Frontal cortex (tissue), 3 donors: ENCODE measurements at regions not wholly inside any gene's neighbourhood (a gene's known extent, or its start where the extent isn't known, plus 50 kb on each side); places are given as distances from the start of the nearest gene placed in this dataset.
"Not testable (repeated sequence)": the region's sequence is repeated elsewhere in the genome, so short reads cannot be mapped to it uniquely, and the experiment has no call there.

Experiments used
- DNase-seq, 2 donors: peaks; one replicate each; pipeline ENCODE4 v3.0.0; 2012; ENCODE audit warnings: low spot score in 2 of 2
- FAIRE-seq: peaks from 2 replicates; lab custom pipeline; 2012; peaks lifted over from hg19 to GRCh38; lab: Jason Lieb, UNC
- donor health status: control.
- donor health status: control.
- donor health status: control.

GRCh38 chr5:136444099-136444498 lies 78.8 kb upstream of the TRPC7 start:
- DNase-seq, FAIRE-seq: not testable (repeated sequence)

GRCh38 chr5:136439367-136439766 lies 74.0 kb upstream of the TRPC7 start:
- DNase-seq (no peak), FAIRE-seq (no peak)

GRCh38 chr5:136435946-136436543 lies 70.7 kb upstream of the TRPC7 start:
- FAIRE-seq (no peak), DNase-seq (no peak)

- no peak for DNase-seq
- FAIRE-seq, result no peak
Measured at GRCh38 chr5:136434795-136435194, 69.5 kb upstream of the TRPC7 start.

- no peak for FAIRE-seq
- DNase-seq, result no peak
Measured at GRCh38 chr5:136432705-136433104, 67.4 kb upstream of the TRPC7 start.

- FAIRE-seq, result no peak
- no peak for DNase-seq
Measured at GRCh38 chr5:136430081-136430480, 64.7 kb upstream of the TRPC7 start.

GRCh38 chr5:136427426-136427825 lies 62.1 kb upstream of the TRPC7 start:
- no peak for DNase-seq
- FAIRE-seq, result no peak

- FAIRE-seq (no peak), DNase-seq (no peak)
Measured at GRCh38 chr5:136425921-136426320, 60.6 kb upstream of the TRPC7 start.

- FAIRE-seq (no peak), DNase-seq (peak in 1 of 2 donors; percentile 22)
Measured at GRCh38 chr5:136424835-136425584, 59.7 kb upstream of the TRPC7 start.

GRCh38 chr5:136423944-136424606 lies 58.7 kb upstream of the TRPC7 start:
- DNase-seq (no peak), FAIRE-seq (no peak)

- FAIRE-seq, result no peak
Measured at GRCh38 chr5:136420168-136420898, 55.0 kb upstream of the TRPC7 start.

GRCh38 chr5:136418301-136418700 lies 53.0 kb upstream of the TRPC7 start:
- FAIRE-seq, result no peak
- DNase-seq, result no peak

More at GRCh38 chr5:136420168-136420898, 55.0 kb upstream of the TRPC7 start:
- no peak for DNase-seq
